Testis (tissue), 2 donors: ENCODE measurements at regions not wholly inside any gene's neighbourhood (a gene's known extent, or its start where the extent isn't known, plus 50 kb on each side); places are given as distances from the start of the nearest gene placed in this dataset.

ENCODE experiments used
- CTCF ChIP-seq, 3 experiments: fragments of 450-650 bp in 2 of 3; fragments of 200-600 bp in 1 of 3; sonication (generic) in 1 of 3; IDR thresholded peaks; one replicate each; pipeline ENCODE4 v1.5.1; 2016 to 2019; ENCODE audit warnings: antibody characterized with exemption in 3 of 3, mild to moderate bottlenecking in 2 of 3, moderate library complexity in 1 of 3
- POLR2A ChIP-seq: fragments of 450-650 bp; IDR thresholded peaks from one replicate; pipeline ENCODE4 v1.6.1; 2017; ENCODE audit warnings: antibody characterized with exemption, mild to moderate bottlenecking, moderate library complexity

- TF ChIP-seq CTCF (IDR thresholded peaks at IDR 0.05), result no peak
- no peak for TF ChIP-seq POLR2A
Observed at GRCh38 chr5:35285011-35285410, 54.7 kb upstream of the PRLR start.
